Stomach (tissue), 8 donors: ENCODE measurements at regions not wholly inside any gene's neighbourhood (a gene's known extent, or its start where the extent isn't known, plus 50 kb on each side); places are given as distances from the start of the nearest gene placed in this dataset.

Source experiments
- DNase-seq, 2 donors: peaks; one replicate each; pipeline versions ENCODE4 v3.0.0 to v3.0.0-alpha.2; 2013 to 2019
- H3K27ac ChIP-seq, 5 donors: fragments of 200-600 bp in 4 of 5; sonication (generic) in 4 of 5; one replicate each; pipeline ENCODE4 v1.5.1; 2013 to 2019; ENCODE audit warnings: mild to moderate bottlenecking in 1 of 5, moderate library complexity in 1 of 5
- H3K27me3 ChIP-seq, 3 donors: fragments of 200-600 bp; sonication (generic); one replicate each; pipeline ENCODE4 v1.5.1; 2017 to 2019; ENCODE audit warnings: mixed run types in 1 of 3
- H3K36me3 ChIP-seq, 4 donors: fragments of 200-600 bp; sonication (generic); 1 replicate in 3 of 4; 2 replicates in 1 of 4; pipeline ENCODE4 v1.5.1; 2016 to 2019
- H3K4me1 ChIP-seq, 4 donors: fragments of 200-600 bp; sonication (generic); one replicate each; pipeline ENCODE4 v1.5.1; 2016 to 2019
- H3K4me3 ChIP-seq, 4 donors: fragments of 200-600 bp; sonication (generic) in 3 of 4; one replicate each; pipeline ENCODE4 v1.5.1; 2016 to 2019; ENCODE audit warnings: mild to moderate bottlenecking in 1 of 4
- H3K9me3 ChIP-seq, 4 donors: fragments of 200-600 bp; sonication (generic); one replicate each; pipeline ENCODE4 v1.5.1; 2016 to 2019
- CTCF ChIP-seq, 7 experiments: fragments of 450-650 bp in 4 of 7; fragments of 200-600 bp in 3 of 7; sonication (generic) in 3 of 7; IDR thresholded peaks; one replicate each; pipeline ENCODE4 v1.5.1; 2016 to 2019; ENCODE audit warnings: antibody characterized with exemption in 7 of 7, control low read depth in 2 of 7, mild to moderate bottlenecking in 1 of 7
- EP300 ChIP-seq: sonication (generic); formaldehyde crosslinking; IDR thresholded peaks from one replicate; pipeline ENCODE4 v1.6.1; 2017; ENCODE audit warnings: antibody characterized with exemption
- POLR2A ChIP-seq, 4 donors: fragments of 450-650 bp; IDR thresholded peaks; one replicate each; pipeline ENCODE4 v1.6.1; 2016; ENCODE audit warnings: antibody characterized with exemption in 4 of 4, control low read depth in 2 of 4, mild to moderate bottlenecking in 1 of 4, moderate library complexity in 1 of 4
- POLR2AphosphoS5 ChIP-seq, 3 donors: sonication (generic); formaldehyde crosslinking; IDR thresholded peaks; one replicate each; pipeline ENCODE4 v1.6.1; 2016; ENCODE audit warnings: antibody characterized with exemption in 3 of 3
- WGBS, 5 donors: extraction: QIAGEN DNeasy Blood & Tissue Kit in 3 of 5; methylation state at CpG; one replicate each; pipeline versions ENCODE4 v1.1.5 to v1.1.7; 2013 to 2018; 5-methylcytosine and 5-hydroxymethylcytosine counted together
- intact Hi-C: fragments of 100-400 bp; cut with DNase I; formaldehyde crosslinking; loops from one replicate; pipeline ENCODE4 v1.15.1; 2023; ENCODE audit warnings: low total_unique reads
- donor health status: healthy with polysubstance abuse.
- donor health status: Bipolar disorder and iron deficiency.
- donor health status: healthy.

GRCh38 chr7:106542550-106543220 is 118.3 kb downstream of the CCDC71L start:
- intact Hi-C loops = no loop called here

GRCh38 chr7:106538638-106539037 is 122.3 kb downstream of the CCDC71L start:
- no peak overlapping the region for H3K27ac ChIP-seq
- H3K36me3 ChIP-seq = no peaks in the 10 kb centered on the region
- no peaks in the 10 kb centered on the region for H3K9me3 ChIP-seq
- H3K4me1 ChIP-seq = peaks cover 0 to 13% (median 6%) of the 10 kb centered on the region in 4 donors
- intact Hi-C loops = no loop called here
- peak in 1 of 2 donors; percentile 16 for DNase-seq
- WGBS, 5 donors = 75 to 87% (median 85%) methylated on average over 5 of the region's 5 CpGs
- no peaks in the 10 kb centered on the region for H3K27me3 ChIP-seq
- TF ChIP-seq POLR2A (IDR thresholded peaks at IDR 0.05) (no peak), POLR2AphosphoS5 (IDR thresholded peaks at IDR 0.05) (no peak), CTCF (IDR thresholded peaks at IDR 0.05) (no peak), EP300 (no peak)
- no peak overlapping the region for H3K4me3 ChIP-seq

More at GRCh38 chr7:106542550-106543220, 118.3 kb downstream of the CCDC71L start:
- H3K27ac ChIP-seq = peak overlapping the region in 3 of 5 donors; percentile 54 to 70 (median 63)
- H3K9me3 ChIP-seq = no peaks in the 10 kb centered on the region
- TF ChIP-seq EP300 (no peak), CTCF (IDR thresholded peaks at IDR 0.05) (peak in 4 of 7 experiments; percentile 36 to 82 (median 62))
- no peaks in the 10 kb centered on the region for H3K27me3 ChIP-seq
- peak; percentile 60 to 78 for DNase-seq
- no peaks in the 10 kb centered on the region for H3K36me3 ChIP-seq
- no peak overlapping the region for H3K4me3 ChIP-seq
- 11 to 18% (median 13%) methylated on average over 2 of the region's 2 CpGs for WGBS, 5 donors
- H3K4me1 ChIP-seq = peaks cover 0 to 13% (median 6%) of the 10 kb centered on the region in 4 donors

GRCh38 chr7:106537119-106537518 is 123.8 kb downstream of the CCDC71L start:
- peaks cover 0 to 1% (median 0%) of the 10 kb centered on the region in 4 donors for H3K4me1 ChIP-seq
- WGBS, 5 donors = 42 to 64% (median 53%) methylated on average over 2 of the region's 2 CpGs
- TF ChIP-seq POLR2AphosphoS5 (IDR thresholded peaks at IDR 0.05) (no peak), CTCF (IDR thresholded peaks at IDR 0.05) (no peak), POLR2A (IDR thresholded peaks at IDR 0.05) (no peak), EP300 (no peak)
- H3K27ac ChIP-seq = no peak overlapping the region
- no peaks in the 10 kb centered on the region for H3K9me3 ChIP-seq
- H3K36me3 ChIP-seq = no peaks in the 10 kb centered on the region
- H3K27me3 ChIP-seq = no peaks in the 10 kb centered on the region
- DNase-seq = no peak
- intact Hi-C loops = no loop called here
- H3K4me3 ChIP-seq = no peak overlapping the region

GRCh38 chr7:106536079-106536478 is 124.9 kb downstream of the CCDC71L start:
- no peaks in the 10 kb centered on the region for H3K4me1 ChIP-seq
- intact Hi-C loops = no loop called here
- H3K36me3 ChIP-seq = no peaks in the 10 kb centered on the region
- H3K27ac ChIP-seq = no peak overlapping the region
- no peak for TF ChIP-seq POLR2A (IDR thresholded peaks at IDR 0.05)
- no peak for TF ChIP-seq EP300
- TF ChIP-seq CTCF (IDR thresholded peaks at IDR 0.05) = no peak
- no peak for TF ChIP-seq POLR2AphosphoS5 (IDR thresholded peaks at IDR 0.05)
- 75 to 96% (median 84%) methylated on average over 3 of the region's 3 CpGs for WGBS, 5 donors
- no peak for DNase-seq
- no peaks in the 10 kb centered on the region for H3K9me3 ChIP-seq
- H3K27me3 ChIP-seq = no peaks in the 10 kb centered on the region
- H3K4me3 ChIP-seq = no peak overlapping the region
